GM12873 (cell line): ENCODE measurements at regions not wholly inside any gene's neighbourhood (a gene's known extent, or its start where the extent isn't known, plus 50 kb on each side); places are given as distances from the start of the nearest gene placed in this dataset.

Experiments
- TF ChIP-seq, protein P1 (sequence below): IDR thresholded peaks from 2 replicates; pipeline ENCODE4 v1.5.1; 2012; ENCODE audit warnings: low read depth, mild to moderate bottlenecking, moderate library complexity, low read length, control low read depth; ENCODE audit not compliant: insufficient read depth; ENCODE audit errors: missing control alignments

- TF ChIP-seq, protein P1, sequence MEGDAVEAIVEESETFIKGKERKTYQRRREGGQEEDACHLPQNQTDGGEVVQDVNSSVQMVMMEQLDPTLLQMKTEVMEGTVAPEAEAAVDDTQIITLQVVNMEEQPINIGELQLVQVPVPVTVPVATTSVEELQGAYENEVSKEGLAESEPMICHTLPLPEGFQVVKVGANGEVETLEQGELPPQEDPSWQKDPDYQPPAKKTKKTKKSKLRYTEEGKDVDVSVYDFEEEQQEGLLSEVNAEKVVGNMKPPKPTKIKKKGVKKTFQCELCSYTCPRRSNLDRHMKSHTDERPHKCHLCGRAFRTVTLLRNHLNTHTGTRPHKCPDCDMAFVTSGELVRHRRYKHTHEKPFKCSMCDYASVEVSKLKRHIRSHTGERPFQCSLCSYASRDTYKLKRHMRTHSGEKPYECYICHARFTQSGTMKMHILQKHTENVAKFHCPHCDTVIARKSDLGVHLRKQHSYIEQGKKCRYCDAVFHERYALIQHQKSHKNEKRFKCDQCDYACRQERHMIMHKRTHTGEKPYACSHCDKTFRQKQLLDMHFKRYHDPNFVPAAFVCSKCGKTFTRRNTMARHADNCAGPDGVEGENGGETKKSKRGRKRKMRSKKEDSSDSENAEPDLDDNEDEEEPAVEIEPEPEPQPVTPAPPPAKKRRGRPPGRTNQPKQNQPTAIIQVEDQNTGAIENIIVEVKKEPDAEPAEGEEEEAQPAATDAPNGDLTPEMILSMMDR: no peak
Measured at GRCh38 chr7:86207740-86208139, 436.0 kb upstream of the GRM3 start.

GRCh38 chr7:86202833-86203232 is 440.9 kb upstream of the GRM3 start:
- TF ChIP-seq, protein P1: no peak

- TF ChIP-seq, protein P1: no peak
Measured at GRCh38 chr7:86201767-86202166, 441.9 kb upstream of the GRM3 start.

GRCh38 chr7:86199881-86200614 is 443.7 kb upstream of the GRM3 start:
- TF ChIP-seq, protein P1: no peak

- TF ChIP-seq, protein P1: no peak
Measured at GRCh38 chr7:86190351-86190750, 453.4 kb upstream of the GRM3 start.

DNA sequence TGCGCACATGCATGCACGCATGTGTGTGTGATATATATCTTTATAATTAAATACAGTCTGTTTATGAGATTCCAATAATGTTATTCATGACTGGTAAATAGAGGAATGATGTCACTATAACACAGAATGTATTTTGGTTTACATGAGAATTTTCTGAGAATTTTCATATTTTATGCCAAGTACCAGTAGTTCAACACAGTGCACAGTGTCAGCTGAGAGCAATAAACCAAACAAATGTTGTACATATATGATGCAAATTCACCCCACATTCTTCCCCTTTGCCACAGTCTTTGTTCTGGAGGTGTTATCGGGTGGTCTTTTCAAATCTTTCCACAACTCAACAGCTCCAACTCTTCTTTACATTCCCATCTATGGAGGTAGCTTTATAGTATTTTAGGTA is 462.2 kb upstream of the GRM3 start:
- TF ChIP-seq, protein P1: no peak

DNA sequence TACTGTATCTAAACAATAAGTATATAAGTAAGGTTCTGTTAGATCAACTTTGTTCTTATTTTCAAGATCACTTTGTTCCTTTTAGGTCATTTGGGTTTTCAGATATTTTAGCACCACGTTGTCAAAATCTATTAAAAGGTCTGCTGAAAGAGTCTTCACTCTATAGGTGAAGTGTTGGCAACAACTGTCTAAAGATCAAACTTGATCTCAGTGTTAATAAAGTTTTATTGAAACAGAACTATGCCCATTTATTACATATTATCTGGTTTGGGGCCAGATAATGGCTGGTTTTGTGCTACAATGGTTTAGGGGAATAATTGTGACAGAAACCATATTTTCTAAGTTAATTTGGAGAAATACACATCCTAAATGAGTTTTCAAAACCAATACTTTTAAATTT is 478.9 kb upstream of the GRM3 start:
- TF ChIP-seq, protein P1: no peak
